ENCODE measurements at regions not wholly inside any gene's neighbourhood (a gene's known extent, or its start where the extent isn't known, plus 50 kb on each side); places are given as distances from the start of the nearest gene placed in this dataset.
"Not testable (repeated sequence)": the region's sequence is repeated elsewhere in the genome, so short reads cannot be mapped to it uniquely, and the experiment has no call there.

DNA sequence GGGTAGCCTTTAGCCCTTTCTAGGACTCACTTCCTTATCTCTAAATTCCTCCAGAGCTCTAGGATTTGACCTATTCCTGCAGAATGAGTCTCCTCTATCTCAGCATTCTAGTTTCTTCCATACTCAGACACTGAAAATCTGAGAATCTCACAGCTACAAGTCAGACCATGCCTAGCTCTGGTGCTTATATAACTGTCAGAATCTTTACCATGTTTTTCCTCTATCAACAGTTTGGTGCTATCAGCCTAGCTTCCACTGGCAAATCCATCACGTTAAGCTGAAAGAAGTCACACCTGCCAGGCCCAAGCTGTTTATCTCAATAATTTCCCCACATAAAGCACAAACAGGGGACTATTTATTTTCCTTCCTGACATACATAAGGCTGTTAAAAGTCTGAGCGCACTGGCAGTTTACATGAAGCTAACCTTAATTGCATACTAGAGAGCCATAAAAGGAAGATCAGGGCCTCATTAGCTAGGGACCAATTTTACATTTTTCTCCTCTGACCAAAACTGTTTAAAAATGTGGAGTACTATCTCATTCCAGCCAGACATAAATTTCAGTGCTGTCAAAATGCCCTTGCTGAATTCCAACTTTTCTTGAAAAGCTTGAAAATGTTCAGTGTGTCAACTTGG lies 270.5 kb downstream of the C12orf75 start:
- in situ Hi-C loops (cut with HindIII; ENCODE audit: low pct_unique_long_range_greater_than_20kb, low sequenced_read_pairs) = no loop called here
- no peak for DNase-seq (ENCODE audit: low read depth)

DNA sequence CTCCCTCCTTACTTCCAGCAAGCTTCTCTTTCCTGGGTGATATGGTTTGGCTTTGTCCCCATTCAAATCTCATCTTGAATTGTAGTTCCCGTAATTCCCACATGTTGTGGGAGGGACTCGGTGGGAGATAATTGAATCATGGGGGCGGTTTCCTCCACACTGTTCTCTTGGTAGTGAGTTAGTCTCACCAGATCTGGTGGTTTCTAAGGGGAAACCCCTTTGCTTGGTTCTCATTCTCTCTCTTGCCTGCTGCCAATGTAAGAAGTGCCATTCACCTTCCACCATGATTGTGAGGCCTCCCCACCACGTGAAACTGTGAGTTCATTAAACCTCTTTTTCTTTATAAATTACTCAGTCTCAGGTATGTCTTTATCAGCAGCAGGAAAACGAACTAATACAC lies 271.8 kb downstream of the C12orf75 start:
- in situ Hi-C loops (cut with HindIII; ENCODE audit: low pct_unique_long_range_greater_than_20kb, low sequenced_read_pairs); DNase-seq (ENCODE audit: low read depth): not testable (repeated sequence)

DNA sequence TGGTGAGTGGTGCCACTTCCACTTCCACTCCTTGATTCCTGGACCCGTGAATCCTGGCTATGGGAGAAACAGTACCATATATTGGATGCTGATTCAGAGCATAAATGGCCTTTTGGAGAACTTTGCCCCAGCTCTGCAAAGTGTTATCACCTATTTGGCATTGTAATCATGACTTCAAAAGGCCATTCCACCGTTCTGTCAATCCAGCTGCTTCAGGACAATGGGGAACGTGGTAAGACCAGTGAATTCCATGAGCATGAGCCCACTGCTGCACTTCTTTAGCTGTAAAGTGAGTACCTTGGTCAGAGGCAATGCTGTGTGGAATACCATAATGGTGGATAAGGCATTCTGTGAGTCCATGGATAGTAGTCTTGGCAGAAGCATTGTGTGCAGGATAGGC lies 273.8 kb downstream of the C12orf75 start:
- in situ Hi-C loops (cut with HindIII; ENCODE audit: low pct_unique_long_range_greater_than_20kb, low sequenced_read_pairs); DNase-seq (ENCODE audit: low read depth): not testable (repeated sequence)

DNA sequence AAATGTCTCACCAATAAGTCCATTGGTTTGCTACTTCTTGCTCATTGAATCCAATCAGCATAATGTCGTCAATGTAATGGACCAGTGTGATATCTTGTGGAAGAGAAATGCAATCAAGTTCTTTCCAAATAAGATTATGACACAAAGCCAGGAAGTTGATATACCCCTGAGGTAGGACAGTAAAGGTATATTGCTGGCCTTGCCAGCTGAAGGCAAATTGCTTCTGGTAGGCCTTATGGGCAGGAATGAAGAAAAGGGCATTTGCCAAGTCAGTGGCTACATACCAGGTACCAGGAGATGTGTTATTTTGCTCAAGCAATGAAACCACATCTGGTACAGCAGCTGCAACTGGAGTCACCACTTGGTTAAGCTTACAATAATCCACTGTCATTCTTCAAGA lies 276.1 kb downstream of the C12orf75 start:
- in situ Hi-C loops (cut with HindIII; ENCODE audit: low pct_unique_long_range_greater_than_20kb, low sequenced_read_pairs) = not testable (repeated sequence)

DNA sequence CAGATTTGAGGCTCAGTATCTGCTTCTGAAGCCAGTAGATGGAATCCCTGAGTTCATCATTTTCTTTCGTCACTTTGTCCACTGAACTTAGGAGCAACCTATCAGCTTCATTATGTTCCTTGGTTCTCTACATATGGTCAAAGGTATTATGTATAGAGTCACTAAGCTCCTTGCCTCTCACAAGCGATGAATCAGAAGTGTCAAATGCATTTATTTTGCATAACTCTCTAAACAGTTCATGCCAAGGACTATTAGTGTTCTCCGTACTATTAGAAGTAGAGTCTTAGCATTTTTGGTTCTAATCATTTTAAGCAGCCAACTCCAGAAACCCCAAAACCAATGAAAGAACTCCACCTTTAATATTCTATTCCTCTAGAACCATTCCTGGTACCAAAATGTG lies 278.5 kb downstream of the C12orf75 start:
- in situ Hi-C loops (cut with HindIII; ENCODE audit: low pct_unique_long_range_greater_than_20kb, low sequenced_read_pairs); DNase-seq (ENCODE audit: low read depth): not testable (repeated sequence)

More for the DNA sequence above, 276.1 kb downstream of the C12orf75 start:
- not testable (repeated sequence) for DNase-seq (ENCODE audit: low read depth)

DNA sequence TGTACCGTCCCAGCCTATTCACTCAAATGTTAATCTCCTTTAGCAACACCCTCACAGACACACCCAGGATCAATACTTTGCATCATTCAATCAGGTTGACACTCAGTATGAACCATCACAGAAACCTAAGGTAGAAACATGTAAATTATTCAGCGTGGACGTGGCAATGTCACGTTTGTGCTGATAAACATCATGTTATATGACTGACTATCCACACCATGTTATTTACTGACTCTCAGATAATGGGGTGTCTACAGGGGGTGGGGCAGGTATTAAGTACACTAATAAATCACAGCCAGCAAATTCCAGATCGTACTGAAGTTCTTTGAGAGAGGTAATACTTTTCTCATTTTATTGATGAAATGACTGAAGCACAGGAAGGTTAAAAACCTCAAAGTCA lies 280.0 kb downstream of the C12orf75 start:
- in situ Hi-C loops (cut with HindIII; ENCODE audit: low pct_unique_long_range_greater_than_20kb, low sequenced_read_pairs) = no loop called here
- DNase-seq (ENCODE audit: low read depth) = no peak

DNA sequence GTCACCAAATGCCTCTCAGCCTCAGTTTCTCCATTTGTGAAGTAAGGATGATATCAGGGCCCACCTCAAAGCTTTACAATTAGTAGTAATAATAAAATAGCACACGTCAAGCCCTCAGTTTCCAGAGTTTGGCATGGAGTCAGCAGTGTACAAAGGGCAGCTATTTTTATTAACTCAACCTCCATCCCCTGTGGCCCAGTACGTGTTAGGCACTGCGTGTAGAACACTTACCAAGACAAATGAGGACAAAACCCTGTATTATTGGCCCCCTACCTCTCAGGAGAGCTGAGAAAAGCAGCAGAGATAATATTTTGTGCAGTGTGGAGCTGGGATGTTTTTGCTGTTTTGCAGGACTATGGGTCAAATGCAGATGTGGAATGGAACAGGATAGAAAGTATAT lies 280.8 kb downstream of the C12orf75 start:
- DNase-seq (ENCODE audit: low read depth) = no peak
- in situ Hi-C loops (cut with HindIII; ENCODE audit: low pct_unique_long_range_greater_than_20kb, low sequenced_read_pairs) = no loop called here

DNA sequence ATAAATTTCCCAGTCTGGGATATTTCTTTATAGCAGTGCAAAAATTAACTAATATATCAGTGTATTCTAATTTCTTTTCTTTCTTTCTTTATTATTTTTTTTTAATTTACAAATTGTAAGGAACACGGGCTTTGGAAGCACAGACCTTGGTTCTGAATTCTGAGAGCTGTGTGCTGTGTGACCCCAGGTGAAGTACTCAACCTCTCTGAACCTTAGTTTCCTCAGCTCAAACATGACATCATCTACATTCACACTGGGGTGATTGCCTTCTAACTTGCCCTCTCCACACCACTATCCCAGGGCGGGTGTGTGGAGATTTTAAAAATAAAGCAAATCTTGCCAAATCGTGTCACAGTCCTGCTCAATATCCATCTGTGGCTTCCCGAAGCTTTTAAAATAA lies 282.8 kb downstream of the C12orf75 start:
- DNase-seq (ENCODE audit: low read depth) = no peak
- in situ Hi-C loops (cut with HindIII; ENCODE audit: low pct_unique_long_range_greater_than_20kb, low sequenced_read_pairs) = no loop called here

DNA sequence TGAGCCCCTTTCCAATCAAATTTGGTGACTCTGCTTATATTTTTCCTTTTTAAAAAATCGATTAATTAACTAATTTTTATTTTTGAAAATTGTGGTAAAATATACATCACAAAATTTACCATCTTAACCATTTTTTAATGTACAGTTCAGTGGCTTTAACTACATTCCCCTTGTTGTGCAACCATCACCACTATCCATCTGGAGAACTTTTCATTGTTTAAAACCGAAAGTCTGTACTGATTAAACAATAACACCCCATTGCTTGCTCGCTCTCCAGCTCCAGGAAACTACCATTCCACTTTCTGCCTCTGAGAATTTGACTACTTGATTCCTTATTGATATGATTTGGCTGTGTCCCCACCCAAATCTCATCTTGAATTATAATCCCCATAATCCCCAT lies 283.4 kb downstream of the C12orf75 start:
- no peak for DNase-seq (ENCODE audit: low read depth)
- in situ Hi-C loops (cut with HindIII; ENCODE audit: low pct_unique_long_range_greater_than_20kb, low sequenced_read_pairs) = no loop called here

DNA sequence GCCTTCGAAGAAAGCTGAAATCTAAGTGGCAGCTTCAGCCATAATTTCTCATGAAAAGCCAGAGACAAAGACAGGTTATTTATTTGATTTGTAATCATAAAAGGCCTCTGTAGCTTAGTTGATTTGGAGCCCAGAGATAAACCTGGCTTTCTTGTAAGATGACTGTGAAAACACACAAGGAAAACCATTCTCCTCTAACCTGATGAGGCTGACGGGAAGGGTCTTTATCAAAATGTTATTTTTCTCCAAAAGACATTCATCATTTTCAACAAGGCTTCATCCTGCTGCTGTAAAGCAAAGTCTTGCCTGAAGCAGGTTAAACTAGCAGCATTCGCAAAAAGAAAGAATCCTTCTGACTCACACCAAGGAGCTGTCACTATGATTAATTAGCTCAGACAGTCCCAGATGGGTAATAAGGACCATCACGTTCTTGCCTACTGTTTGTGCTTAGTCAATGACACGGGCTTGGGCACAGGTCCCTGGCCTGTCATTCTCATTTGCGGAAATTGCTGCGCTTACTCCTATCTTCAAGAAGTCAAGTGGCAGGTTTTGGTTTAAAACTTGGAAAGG lies 286.6 kb downstream of the C12orf75 start:
- in situ Hi-C loops (cut with HindIII; ENCODE audit: low pct_unique_long_range_greater_than_20kb, low sequenced_read_pairs) = no loop called here
- no peak for DNase-seq (ENCODE audit: low read depth)

DNA sequence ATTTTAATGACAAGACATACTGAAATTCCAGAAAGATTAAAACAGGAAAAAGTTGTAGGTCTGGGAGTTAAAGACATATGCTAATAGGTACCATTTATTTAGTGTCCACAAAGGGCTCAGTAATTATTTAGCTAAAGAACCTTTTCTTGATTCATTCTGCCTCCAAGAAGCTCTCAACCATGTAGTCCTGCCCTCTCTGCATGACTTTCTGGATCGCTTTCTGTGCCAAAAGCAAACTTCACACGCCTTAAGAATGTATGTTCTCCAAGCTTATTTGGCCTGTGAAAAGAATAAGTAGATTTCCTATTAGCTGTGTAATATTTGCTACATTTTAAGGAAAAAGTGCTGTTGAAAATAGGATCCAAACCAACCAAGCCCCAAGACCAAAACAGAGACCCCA lies 291.7 kb downstream of the C12orf75 start:
- in situ Hi-C loops (cut with HindIII; ENCODE audit: low pct_unique_long_range_greater_than_20kb, low sequenced_read_pairs) = no loop called here

DNA sequence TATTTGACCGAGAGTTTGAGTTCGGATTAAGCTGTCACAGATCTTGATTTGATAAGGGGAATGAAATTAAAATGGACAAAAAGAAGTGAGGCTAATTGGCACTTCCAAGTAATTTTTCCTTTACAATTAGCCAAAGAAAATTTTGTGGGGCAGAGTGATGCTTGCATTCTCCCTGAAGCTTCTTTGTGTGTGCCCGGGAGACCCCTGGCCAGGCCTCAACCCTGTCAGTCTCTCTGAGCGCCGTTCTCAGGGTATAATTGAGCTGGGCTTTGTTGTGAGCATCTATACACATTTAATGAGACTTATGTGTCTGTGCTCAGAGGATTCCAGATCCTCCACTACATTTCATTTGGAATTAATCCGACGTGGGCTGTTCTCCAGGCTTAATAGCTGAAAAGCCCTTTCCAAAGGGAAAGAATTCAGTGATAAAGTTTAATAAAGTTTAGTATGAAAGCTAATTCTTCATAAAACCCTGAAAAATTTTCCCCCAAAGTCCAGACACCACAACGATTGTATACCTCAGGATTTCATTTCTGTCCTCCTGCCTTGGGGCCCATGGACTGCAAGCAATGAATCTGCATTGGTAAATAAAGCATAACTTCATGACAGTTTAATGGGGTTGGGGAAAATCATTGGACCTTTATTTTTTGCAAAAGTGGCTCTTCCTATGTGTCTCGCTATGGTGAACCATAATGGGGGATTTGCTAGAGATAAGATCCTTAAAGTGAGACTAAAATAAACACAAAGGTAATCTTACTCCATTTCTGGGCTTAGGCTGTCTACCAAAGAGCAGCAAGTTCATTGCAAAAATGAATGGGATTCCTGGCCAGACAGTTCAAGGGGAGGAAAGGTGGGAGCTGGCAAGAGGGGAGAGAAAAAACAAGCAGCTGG lies 292.6 kb downstream of the C12orf75 start:
- DNase-seq (ENCODE audit: low read depth) = no peak
- in situ Hi-C loops (cut with HindIII; ENCODE audit: low pct_unique_long_range_greater_than_20kb, low sequenced_read_pairs) = no loop called here

More for the DNA sequence above, 291.7 kb downstream of the C12orf75 start:
- DNase-seq (ENCODE audit: low read depth) = no peak

DNA sequence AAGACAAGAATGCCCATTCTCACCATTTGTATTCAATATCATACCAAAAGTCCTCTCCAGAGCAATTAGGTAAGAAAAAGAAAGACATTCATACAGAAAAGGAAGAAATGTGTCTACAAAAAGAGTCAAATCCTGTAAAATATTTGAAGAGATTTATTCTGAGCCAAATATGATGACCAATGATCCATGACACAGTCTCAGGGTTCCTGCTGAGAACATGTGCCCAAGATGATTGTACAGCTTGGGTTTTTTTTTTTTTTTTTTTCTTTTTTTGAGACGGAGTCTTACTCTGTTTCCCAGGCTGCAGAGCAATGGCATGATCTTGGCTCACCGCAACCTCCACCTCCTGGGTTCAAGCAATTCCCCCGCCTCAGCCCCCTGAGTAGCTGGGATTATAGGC lies 296.2 kb downstream of the C12orf75 start:
- in situ Hi-C loops (cut with HindIII; ENCODE audit: low pct_unique_long_range_greater_than_20kb, low sequenced_read_pairs) = no loop called here
- no peak for DNase-seq (ENCODE audit: low read depth)

DNA sequence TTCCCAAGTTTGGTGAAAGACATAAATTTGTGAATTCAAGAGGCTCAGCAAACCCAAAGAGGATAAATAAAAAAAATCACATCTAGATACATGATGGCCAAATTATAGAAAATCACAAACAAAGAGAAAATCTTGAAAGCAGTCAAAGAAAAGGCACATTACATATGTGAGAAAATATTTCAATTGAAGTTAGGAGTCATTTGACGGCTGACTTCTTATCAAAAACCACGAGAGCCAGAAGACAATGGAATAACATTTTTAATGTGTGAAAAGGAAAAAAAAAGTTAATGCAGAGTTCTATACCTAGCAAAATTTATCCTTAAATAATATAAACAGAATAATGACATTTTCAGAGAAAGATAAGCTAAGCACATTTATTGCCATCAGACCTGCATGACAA lies 307.0 kb downstream of the C12orf75 start:
- DNase-seq (ENCODE audit: low read depth) = no peak
- in situ Hi-C loops (cut with HindIII; ENCODE audit: low pct_unique_long_range_greater_than_20kb, low sequenced_read_pairs) = no loop called here

DNA sequence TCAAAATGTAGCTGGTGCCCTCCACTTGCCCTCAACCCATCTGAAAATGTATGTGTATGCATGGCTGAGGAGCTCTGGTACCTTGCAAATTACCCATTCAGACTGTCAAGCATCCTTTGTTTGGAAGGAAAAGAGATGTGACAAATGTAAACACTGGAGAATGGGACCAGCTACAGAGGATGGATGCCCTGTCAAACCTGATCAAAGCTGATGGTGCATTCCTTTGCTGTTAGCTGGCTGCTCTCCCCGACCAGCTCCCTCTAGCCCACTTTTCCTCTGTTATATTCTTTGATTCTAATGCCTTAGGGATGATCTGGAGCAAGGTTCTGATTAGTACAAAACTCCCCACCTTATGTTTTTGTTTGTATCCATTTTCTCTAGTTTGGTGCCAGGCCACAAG lies 310.3 kb downstream of the C12orf75 start:
- in situ Hi-C loops (cut with HindIII; ENCODE audit: low pct_unique_long_range_greater_than_20kb, low sequenced_read_pairs) = no loop called here
- no peak for DNase-seq (ENCODE audit: low read depth)

DNA sequence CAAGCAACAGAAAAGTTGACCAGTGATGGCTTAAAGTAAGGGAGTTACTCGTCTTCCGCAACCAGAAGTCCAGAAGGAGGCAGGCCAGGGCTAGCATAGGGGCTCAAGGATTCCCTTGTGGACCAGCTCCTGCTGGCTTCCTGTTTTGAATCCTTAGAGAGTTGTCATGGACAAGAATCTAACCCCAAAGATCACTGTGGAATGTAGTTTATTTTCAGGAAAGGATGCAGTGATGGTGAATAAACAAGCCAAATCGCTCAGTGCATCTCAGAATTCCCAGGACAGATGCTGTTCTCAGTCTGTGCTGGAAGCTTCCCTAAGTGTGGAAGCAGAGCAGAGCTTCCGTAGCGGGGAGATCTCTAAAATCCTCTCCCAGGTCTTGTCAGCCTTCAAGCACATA lies 311.3 kb downstream of the C12orf75 start:
- no peak for DNase-seq (ENCODE audit: low read depth)
- in situ Hi-C loops (cut with HindIII; ENCODE audit: low pct_unique_long_range_greater_than_20kb, low sequenced_read_pairs) = no loop called here

DNA sequence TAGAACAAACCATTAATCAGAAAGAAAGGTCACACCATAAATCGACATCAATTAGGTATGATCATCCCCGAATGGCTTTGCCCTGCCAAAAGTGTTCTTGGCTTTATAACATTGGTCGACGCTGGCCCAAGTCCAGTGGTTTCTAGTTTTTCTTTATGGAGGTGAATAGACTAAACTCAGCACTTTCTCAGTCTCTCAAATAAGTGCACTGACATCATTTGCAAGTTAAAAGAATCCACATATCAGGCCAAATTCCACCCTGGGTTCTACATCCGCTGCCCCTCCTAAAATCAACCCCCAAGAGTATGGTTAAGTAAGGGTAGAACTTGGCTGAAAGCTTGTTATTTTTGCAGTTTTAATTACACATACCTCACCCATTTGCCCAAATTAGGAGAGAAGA lies 314.3 kb downstream of the C12orf75 start:
- in situ Hi-C loops (cut with HindIII; ENCODE audit: low pct_unique_long_range_greater_than_20kb, low sequenced_read_pairs) = no loop called here
- no peak for DNase-seq (ENCODE audit: low read depth)

DNA sequence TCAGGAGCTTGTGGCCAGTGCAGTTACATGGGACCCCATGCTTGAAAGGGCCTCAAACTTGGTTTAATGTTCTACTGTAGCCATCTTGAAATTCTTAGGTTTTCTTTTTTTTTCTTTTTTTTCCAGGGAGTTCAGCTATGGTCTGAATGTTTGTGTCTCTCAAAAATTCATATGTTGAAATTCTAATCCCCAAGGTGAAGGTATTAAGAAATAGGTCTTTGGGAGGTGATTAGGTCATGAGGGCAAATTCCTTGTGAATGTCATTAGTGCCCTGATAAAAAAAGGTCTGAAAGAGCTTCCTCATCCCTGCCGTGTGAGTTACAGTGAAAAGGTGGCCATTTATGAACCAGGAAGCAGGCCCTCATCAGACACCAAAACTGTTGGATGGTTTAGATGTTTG lies 324.1 kb downstream of the C12orf75 start:
- DNase-seq (ENCODE audit: low read depth) = no peak
- in situ Hi-C loops (cut with HindIII; ENCODE audit: low pct_unique_long_range_greater_than_20kb, low sequenced_read_pairs) = no loop called here

DNA sequence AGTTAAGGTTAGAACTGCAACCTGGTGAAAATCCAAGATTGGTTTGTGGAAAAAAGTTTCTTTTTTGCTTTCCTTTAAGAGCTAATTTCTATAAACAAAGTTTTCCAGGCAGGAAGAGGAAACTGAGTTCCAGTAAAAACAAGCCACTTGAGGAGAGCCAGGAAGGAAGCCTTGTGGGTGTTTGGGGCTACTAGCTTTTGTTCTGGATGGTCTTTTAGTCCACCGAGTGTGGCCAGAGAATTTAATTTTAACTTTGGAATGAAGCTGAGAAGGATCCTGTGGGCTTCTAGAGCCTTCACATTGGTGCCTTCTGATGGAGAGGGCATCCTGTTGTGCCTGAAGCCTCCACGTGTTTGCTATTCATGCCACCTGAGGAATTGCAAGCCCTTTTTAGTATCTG lies 327.9 kb downstream of the C12orf75 start:
- DNase-seq (ENCODE audit: low read depth) = no peak
- in situ Hi-C loops (cut with HindIII; ENCODE audit: low pct_unique_long_range_greater_than_20kb, low sequenced_read_pairs) = no loop called here

All from Caki2 (cell line).